ENCODE measurements at regions not wholly inside any gene's neighbourhood (a gene's known extent, or its start where the extent isn't known, plus 50 kb on each side); places are given as distances from the start of the nearest gene placed in this dataset.
"Not testable (repeated sequence)": the region's sequence is repeated elsewhere in the genome, so short reads cannot be mapped to it uniquely, and the experiment has no call there.

DNA sequence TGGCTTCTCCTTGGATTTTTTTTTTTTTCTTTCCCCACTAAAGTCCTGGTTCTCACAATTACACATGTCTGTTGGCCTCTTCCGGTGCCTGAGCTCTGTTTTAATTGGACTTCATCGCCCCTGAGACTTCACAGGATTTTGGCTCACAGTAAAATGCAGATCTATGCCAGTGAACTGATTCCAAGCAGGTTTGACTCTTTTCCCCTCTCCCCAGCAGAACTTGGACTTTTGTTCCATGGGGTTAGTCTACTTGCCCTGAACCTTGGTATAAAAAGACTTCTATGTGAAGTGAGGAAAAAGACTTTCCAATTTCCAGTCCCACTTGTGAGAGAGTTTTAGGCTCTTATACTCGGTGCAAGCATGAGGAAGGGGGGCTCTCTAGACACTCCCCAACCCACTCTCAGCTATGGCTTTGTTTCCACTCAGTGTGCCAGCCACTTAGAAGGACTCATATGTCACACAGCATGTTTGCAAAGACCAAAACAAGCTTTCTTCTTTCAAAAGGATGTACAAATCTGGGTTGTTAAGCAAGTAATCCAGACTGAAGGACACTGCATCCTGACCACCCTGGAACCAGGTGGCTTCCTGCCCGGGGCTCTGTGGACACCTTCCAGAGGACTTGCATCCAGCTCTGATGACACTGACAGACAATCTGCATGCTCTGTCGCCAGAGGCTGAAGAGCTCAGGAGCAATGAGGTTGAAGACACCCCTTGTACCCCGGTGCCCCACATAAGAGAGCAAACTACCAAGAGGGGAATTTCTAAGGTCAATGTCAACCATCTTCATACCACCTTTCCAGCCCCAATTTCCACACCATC is 221.9 kb upstream of the EGLN3 start:
- no peak for DNase-seq

DNA sequence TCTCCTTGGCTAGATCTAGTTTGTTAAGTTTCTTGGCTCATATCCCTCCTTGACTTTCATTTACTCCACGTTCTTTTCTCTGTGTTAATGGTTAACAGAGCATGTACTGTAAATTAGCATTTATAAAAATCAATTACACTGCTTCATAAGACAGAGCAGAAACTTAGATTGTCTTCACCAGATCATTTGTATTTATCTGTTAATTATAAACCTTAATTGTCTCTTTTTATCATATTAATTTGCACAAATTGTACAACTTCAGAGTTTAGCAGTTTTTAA is 221.2 kb upstream of the EGLN3 start:
- no peak for DNase-seq

DNA sequence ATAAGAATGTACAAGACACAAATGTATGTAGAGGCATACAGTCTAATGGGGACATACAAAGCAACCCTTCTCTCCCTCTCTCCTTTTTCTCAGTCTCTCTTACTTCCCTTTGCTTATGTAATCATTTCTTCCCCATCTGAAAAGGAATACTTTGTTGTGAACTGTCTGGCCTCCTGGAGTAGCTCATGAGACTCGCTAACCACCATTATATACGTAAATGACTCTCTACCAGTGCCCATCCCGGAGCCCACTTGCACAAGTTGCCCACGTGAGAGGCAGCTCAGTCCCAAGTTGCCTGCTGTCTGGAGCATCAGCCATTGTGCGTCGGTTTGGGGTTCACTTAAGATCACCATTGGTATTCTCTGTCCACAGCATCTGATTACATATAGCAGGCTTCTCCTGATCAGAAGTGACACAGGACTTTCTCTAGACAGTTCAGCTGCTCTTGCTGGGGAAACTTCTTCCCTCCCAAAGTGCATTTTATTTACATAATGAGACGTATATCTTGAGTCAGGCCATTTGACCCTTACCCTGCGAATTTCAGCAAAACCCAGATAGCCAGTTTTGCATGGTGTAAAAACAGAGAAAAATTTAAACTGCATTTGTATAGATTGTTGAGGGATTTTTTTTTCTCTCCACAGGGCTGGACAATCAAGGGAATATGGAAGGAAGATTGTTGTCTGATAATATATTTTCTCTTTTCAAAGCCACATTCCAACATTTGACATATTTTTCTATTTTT is 220.7 kb upstream of the EGLN3 start:
- peak; percentile 19 for DNase-seq

DNA sequence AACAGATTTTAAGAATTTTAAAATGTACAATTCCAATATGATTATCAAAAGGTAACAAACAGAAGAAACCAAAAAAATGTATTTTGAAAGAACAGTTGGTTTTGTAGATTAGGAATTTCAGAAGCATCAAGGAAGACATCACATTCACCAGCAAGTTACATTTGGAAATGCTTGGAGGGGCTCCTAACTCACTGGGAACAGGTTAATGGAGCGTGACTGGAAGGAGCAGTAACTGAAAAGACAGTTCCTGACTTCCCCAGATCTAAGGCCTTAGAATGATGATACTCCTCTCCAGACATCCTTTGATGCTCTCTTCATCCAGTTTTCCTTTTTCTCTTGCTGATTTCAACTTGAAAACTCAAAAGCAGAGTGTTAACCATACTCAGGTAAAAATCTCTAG is 220.0 kb upstream of the EGLN3 start:
- no peak for DNase-seq

DNA sequence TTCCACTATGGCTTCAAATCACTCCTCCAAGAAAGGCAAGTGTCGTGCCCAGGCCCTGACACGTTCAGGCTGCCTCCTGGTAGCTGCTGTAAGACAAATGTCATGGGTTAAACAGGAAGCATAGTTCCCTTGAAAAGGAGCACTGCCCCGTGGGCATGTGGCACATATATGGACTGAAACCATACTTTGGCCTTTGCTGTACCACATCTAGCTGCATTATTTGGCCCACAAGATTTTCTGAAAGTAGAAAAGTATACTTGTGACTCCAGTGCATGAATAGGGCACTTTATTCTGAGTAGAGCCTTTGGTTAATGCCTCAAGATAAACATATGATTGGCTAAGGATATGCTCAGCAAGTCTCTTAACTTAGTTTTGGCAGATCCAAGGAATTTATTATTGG is 218.7 kb upstream of the EGLN3 start:
- DNase-seq: no peak

DNA sequence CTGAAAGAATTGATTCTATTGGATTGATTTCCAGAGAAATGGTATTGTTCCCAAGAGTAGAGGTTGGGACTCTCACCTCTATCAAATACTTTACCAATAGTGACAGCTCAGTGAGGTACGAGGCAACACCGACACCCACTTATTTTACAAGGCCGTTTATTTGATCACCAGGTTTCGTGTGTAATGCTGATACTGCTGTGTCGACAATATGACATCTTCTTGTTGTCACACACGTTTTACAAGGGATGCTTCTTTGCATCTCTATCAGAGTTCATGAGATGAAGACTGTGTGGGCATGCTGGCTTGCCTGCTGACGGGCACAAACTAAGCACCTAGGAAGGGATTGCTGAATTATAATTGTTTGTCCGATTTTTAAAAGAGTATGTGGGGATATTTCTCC is 217.8 kb upstream of the EGLN3 start:
- DNase-seq: no peak

DNA sequence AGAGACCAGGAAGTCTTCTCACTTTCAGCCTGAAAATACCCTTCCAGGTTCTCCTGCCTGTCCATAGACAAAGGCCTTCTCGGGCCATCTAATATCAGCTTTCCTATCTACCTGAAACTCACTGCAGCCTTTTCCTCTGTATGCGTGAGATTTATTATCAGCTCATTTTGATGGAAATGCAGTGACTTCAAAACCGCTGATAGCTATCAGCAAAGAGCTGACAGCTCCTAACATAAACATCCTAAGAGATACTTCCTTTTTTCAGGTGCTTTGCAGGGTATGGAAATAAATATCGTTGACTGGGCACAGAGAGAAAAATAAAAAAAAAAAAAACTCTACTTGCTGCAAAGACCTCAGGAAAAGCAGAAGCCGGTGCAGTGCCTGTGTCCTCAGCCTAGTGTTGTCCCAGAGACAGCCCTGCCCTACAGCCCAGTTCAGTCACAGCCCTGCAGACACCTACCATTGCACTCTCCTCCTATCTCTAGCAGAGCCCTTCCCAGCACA is 215.0 kb upstream of the EGLN3 start:
- DNase-seq: no peak

DNA sequence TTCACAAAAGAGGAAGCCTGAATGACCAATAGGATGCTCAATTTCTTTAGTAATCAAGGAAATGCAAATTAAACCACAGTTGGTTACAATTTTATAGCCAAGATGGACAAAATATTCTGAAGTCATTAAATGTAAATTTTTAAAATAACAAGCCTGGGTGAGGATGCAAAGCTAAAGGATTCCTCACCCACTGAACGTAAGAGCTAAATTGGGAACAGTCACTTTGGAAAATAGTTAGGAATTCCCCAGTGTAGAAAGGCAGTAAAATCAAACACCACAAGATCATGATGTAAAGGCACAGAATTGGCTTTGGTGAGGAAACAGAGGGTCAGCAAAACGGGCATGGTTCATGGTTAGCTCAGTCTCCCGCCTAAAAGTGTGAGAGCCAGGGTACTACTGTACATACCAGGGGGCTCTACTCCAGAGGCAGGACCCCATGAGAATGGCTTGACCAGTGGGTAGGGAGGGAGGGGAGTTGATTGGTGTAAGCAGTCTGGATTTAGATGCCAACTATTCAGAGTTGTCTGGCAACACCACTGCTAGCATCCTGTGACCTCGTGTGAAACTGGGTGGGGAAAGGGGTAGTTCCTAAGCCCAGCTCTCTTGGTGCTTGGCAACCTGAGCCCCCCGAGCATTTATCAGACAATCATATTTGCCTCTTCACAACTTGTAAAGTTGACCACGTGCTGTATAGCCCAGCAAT is 213.4 kb upstream of the EGLN3 start:
- DNase-seq: no peak

DNA sequence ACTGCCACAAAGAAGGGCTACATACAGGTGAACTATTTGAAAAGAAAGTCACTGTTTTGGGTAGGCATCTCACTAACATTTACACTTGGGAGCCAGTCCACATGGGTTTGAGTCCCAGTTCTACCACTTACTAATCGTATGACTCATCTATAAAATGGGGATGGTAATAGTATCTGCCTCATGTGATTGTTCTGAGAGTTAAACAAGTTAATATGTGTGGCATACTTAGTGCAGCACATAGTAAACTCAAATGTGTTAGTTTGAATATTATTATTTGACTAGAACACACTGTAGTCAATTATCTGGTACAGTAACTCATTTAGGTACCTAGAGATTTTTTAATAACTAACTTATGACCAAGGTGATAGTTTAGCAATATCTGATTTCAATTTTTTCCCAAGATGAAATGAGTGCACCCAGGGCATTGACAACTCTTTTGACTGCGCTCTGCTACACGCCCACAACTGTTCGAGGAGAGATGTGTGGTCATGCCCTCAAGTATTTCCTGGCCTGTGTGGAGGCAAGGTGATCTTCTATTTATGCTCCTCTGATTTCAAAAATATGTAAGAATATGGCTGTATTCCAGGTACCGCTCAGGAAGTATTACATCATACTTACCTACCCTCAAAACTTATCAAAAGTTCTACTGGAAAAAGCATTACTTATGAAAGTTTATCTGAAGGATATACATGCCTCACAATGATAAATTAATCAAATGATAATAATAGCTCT is 210.6 kb upstream of the EGLN3 start:
- DNase-seq: no peak

DNA sequence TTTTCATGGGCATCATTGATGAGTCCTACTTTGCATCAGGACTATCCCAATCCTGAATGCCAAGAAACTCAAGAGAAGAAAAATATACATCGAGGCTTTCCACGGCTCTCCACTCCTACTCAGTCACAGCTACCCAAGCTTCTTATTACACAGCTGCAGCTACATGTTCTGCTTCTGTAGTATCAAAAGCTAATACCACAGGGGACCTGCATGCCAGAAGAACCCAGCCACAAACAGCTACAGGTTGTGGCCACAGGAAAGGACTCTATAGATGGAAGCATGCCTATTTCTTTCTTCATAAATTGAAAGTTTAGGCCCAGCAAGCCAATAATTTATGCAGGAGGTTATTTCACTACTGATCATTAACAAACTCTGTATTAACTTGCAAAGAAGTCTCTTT is 209.7 kb upstream of the EGLN3 start:
- DNase-seq: no peak

DNA sequence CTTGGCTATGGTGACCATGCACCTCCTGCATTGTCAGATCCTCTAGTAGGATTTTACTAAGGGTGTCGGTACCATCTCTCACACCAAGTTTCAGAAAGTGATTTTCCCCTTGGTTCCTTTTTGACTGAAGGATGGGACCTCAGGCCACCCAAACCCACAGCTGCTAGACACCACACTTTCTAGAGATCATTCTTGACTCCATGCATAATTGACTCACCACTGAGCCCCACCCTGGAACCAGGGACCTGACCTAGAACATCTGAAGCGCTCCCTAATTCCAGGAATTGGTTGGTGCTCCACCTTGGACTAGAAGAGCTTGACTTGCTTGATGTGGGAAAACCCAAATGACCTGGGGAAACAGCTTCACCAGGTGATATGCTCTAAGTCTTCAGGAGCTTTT is 206.8 kb upstream of the EGLN3 start:
- no peak for DNase-seq

DNA sequence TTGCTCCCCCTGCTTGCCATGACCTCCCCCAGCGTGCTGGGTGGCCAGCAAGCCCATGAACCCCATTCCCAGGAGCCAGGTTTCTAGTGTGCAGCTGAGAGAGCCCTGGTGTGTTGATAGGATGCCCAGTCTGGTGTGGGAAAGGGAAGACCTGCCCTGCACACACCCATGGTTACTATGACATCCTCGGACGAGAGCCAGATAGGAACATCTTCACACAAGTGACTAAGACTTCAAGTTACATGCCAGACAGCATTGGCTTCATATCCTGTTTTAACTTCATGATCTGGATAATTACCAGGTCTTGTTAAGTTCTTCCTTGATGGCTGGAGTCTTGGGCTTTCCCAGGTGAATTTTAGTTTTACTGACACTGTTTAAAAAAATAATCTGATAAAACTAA is 196.6 kb upstream of the EGLN3 start:
- DNase-seq: no peak

DNA sequence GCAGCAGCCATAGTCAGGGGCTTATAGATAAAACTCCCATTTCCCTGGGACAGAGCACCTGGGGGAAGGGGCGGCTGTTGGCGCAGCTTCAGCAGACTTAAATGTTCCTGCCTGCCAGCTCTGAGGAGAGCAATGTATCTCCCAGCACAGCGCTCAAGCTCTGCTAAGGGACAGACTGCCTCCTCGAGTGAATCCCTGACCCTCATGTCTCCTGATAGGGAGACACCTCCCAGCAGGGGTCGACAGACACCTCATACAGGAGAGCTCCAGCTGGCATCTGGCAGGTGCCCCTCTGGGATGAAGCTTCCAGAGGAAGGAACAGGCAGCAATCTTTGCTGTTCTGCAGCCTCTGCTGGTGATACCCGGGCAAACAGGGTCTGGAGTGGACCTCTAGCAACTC is 189.3 kb upstream of the EGLN3 start:
- DNase-seq: not testable (repeated sequence)

DNA sequence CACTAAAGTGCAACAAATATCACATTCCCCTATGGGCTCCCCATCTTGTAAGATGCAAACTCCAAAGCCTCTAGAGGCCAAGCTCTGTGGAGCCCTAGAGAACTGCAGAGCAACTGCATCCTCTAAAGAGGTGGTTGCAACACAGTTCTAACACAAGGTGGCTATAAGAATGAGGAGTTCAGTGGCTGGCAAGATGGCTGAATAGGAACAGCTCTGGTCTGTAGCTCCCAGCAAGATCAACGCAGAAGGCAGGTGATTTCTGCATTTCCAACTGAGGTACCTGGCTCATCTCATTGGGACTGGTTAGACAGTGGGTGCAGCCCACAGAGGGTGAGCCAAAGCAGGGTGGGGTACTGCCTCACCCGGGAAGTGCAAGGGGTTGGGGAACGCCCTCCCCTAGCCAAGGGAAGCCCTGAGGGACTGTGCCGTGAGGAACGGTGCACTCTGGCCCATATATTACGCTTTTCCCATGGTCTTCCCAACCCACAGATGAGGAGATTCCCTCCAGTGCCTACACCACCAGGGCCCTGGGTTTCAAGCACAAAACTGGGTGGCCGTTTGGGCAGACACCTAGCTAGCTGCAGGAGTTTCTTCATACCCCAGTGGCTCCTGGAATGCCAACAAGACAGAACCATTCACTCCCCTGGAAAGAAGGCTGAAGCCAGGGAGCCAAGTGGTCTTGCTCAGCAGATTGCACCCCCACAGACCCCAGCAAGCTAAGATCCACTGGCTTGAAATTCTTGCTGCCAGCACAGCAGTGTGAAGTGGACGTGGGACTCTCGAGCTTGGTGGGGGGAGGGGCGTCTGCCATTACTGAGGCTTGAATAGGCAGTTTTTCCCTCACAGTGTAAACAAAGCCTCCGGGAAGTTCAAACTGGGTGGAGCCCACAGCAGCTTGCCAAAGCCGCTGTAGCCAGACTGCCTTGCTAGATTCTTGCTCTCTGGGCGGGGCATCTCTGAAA is 188.6 kb upstream of the EGLN3 start:
- DNase-seq: peak; percentile 43

DNA sequence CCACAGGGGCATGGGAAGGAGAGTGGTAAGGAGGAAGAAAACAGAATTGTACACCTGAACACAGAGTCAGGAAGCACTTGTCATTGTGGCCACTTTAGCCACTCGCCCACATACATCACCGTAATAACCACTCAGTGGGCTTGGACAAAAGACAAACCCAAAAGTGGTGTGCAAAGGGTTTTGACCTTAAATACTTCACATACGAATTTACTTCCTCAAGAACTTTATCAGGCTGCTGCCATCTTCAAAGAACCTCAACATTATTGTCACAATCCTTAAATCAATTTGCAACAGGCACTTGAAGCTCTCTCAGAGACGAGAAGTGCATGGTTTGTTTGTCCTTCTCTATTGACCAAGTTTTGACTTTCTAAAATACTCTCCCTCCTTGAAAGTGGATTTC is 187.3 kb upstream of the EGLN3 start:
- DNase-seq: no peak

DNA sequence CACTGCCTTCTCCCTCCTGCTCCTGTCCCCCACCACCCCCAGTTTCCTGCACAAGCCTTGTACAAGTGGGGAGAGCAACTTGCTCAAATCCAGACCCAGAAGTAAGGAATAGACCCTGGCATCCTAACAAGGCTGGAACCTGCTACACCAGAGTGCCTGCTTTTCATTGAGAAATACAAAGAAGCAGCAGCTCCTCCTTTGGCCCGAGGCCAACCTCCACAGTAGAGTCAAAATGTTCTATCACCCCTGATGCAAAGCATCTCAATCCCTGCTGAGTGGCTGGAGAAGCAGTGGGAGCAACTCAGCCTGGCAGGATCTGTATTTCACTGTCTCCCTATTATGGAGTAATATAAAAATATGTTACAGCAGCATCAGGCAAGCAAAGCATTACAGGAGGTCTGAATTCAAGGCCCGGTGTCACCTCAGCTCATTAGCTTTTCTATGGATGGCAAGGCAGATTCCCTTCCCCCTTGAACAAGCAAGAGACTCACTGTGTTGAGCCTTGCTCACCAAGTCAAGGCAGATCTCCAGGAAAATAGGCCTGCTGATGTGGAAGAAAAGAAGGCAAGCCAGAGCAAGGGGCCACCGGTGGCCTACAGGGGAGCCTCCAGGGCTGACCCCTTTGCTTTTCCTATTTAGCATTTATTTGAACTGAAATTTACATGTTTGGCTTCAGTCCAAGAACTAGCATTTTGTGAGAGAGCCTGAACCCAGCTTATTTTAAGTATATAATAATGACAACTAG is 186.3 kb upstream of the EGLN3 start:
- no peak for DNase-seq

DNA sequence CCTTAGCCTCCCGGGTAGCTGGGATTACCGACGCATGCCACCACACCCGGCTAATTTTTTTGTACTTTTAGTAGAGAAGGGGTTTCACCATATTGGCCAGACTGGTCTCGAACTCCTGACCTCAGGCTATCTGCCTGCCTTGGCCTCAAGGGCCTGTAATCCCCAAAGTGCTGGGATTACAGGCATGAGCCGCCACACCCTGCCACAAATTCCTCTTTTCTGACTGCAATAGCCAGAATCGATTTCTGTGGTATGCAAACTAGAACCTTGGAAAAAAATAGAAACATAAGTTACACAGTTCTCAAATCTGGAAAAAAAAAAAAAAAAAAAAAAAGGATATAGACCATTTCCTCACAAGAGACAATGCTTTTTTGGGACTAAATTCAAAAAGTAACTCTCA is 184.6 kb upstream of the EGLN3 start:
- no peak for DNase-seq

DNA sequence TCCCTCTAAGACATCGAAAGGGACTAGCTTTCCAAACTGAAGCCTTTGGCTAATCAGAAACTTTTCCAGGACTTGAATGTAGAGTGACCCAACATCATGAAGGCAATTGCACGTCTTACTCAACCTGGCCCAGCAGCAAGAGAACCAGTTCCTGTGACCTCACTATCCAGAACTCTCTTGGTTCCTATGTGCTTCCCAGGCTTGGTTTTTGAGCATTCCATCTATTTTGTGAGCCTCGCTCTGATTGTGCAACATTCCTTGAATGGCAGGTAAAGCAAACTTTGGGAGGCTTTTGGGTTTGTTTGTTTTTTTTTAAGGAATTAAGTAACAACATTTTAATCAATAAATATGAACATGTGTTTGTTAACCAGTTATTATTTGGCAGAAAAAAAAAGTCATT is 183.6 kb upstream of the EGLN3 start:
- DNase-seq: no peak

DNA sequence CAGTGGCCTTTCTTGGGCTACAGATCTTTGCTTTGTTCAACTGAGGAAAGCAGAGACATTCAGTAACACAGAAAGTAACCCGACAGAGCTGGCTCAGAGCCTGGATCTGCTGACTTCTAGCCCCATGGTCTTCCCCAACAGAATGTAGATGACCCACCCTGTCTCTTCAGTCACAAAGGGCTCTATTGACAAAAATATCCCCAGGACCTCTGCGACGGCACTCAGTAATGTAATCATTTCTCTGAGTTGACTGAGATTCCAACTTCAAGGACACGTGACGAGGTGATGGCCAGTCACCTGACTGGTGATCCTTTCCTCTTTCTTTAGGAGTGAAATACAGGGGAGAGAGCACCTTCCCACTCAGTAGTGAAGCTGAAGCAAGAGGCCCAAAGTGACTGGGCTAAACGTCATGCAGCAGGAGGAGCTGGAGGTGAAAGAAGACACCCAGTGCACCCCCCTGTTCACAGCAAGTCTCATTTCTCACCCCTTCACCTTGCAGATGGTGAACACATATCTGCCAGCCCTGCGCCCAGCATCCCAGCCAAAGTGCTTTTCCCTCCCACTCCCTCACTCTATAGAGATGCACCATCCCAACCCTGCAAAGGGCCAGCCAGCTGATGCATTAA is 179.2 kb upstream of the EGLN3 start:
- DNase-seq: no peak

DNA sequence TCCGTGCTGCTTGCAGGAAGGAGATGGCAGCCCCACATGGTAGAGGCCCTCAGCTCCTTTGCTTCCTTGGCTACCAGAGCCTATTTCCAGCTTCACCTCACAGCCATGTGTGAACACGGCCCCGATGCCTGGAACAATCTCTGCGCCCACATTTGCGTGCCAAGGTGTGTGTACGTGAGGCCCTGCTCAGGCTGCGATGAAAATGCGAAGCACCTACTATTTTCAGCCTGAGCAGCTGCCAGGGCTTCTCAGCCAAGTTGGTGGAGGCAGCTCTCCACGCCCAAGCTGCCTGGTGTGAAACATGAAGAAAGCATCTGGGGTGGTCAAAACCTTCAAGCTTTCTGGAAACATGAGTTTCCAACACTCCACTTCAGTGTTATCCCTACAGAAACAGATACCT is 177.8 kb upstream of the EGLN3 start:
- DNase-seq: no peak

All from right kidney (tissue), 1 donor.